GM12873 (cell line): ENCODE measurements at regions not wholly inside any gene's neighbourhood (a gene's known extent, or its start where the extent isn't known, plus 50 kb on each side); places are given as distances from the start of the nearest gene placed in this dataset.

Source experiments
- TF ChIP-seq, protein P1 (sequence below): IDR thresholded peaks from 2 replicates; pipeline ENCODE4 v1.5.1; 2012; ENCODE audit warnings: low read depth, mild to moderate bottlenecking, moderate library complexity, low read length, control low read depth; ENCODE audit not compliant: insufficient read depth; ENCODE audit errors: missing control alignments

DNA sequence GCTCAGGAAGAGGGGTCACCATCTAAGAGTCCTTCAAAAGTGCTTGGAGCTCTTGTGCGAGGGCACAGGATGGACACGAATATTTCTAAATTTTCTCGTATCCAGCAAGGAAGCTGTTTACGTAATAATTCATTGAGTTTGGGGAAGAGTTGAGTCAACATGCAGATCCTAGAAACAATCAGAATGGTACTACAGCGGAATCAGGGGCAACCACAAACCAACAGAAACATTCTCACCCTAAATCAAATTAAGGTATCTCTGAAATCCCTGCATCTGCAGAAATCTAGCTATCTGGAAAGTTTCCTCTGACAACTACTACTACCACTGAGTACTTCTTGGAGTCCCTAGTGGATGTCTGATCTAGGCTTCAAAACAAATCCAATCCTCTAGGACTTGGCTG is 352.4 kb downstream of the LTN1 start:
- TF ChIP-seq, protein P1, sequence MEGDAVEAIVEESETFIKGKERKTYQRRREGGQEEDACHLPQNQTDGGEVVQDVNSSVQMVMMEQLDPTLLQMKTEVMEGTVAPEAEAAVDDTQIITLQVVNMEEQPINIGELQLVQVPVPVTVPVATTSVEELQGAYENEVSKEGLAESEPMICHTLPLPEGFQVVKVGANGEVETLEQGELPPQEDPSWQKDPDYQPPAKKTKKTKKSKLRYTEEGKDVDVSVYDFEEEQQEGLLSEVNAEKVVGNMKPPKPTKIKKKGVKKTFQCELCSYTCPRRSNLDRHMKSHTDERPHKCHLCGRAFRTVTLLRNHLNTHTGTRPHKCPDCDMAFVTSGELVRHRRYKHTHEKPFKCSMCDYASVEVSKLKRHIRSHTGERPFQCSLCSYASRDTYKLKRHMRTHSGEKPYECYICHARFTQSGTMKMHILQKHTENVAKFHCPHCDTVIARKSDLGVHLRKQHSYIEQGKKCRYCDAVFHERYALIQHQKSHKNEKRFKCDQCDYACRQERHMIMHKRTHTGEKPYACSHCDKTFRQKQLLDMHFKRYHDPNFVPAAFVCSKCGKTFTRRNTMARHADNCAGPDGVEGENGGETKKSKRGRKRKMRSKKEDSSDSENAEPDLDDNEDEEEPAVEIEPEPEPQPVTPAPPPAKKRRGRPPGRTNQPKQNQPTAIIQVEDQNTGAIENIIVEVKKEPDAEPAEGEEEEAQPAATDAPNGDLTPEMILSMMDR, result no peak

DNA sequence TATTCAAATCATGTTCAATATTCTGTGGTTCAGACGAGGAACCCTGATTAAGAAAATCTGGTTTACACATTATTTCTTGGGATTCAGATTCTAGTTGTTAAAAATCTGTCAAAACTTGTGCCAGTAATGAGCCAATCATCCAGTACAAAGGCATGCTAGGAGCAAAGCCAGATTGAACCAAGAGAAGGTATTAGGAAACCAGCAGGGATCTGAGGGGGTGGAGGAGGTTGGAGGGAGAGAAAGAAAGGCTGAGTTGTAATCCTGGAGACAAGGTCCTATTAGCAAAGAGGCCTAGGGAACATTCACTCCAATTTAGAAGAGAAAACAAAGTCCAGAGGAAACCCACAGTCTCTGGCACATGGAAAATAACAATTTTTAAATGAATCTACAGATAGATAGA is 352.9 kb downstream of the LTN1 start:
- TF ChIP-seq, protein P1, result no peak

DNA sequence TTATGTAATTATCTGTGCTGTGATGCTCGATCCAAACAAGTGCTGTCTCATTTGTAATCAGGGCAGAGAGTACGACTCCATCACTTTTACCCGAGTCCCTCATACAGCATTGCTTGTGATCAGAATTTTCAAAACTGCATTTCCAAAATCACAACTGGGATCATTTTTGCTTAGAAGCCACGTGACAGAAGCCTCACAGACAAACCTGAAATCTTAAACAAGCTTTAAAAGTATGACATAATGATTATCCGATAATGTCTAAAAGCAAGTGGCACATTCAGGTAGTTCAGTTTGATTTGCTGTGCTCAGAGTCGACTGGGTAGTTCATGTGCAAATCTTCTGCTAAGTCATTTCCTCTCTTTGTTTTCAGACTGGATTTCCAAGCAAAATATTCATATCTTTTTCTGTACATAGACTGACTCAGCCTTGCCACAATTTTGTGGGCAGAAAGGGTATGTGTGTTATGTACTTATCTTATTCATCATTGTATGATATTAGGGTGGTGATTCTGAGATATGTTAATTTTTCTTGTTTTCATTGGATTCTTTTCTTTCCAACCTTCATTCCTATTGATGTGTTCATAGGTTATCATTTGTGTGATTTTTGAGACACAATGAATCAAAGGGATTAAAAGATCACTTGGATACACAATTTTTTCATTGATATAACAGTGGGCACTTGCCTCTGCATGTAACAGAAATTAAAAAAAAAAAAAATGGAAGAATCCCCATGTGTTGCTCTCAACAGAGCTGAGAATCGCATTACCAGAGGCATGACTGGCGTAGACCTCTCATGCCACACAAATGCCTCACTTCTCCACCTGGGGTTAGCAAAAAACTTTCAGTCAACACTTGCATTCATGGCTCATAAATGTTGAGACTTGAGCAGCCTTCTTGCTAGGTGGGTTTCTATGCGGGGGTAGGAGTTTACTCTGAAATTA is 355.7 kb downstream of the LTN1 start:
- TF ChIP-seq, protein P1, result no peak

DNA sequence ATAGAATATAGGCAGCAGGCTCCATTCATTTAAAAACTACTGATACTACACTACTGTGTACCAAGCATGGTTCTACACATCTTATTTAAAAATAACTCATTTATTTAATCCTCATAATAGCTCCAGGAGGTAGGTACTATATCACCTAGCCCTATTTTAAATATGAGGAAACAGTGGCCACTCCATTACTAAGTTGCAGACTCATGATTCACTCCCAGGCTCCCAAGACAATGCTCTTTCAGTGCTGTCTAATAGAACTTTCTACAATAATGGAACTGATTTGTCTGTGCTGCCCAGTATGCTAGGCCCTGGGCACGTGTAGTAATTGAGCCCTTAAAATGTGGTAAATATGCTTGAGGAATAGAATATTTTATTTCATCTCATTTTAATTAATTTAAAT is 357.1 kb downstream of the LTN1 start:
- TF ChIP-seq, protein P1, result no peak

DNA sequence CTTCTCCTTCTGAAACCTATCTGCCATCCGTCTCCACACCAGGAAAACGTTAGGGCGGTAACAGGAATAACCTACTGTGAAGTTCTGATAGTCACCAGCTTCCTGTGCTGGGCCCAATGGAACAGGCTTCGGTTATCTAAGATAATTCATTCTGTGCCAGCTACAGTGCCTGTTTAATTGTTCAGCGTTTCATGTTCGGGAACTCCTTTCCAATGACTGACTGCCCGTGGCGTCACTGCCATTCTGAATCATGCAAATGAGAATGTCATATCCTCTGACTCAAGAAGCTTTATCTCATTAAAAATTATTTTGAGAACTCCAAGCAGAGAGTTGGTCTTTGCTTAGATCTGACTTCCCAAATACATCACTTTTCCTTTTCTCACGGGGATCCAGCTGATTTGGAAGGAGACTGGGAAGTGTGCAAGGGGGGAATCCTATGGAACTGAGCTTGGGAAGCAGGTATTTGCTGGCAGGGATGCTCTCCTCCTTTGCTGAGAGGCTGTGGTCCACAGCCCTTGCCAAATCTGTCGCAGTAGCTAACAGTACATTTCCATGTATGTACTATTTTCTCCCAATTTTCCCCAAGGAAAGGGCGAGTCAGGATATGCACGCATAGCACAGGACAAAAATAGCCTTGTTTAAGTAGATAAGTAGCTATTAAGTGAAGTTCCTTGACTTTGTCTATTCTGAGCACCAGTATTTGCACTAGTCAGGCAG is 358.7 kb downstream of the LTN1 start:
- TF ChIP-seq, protein P1, result no peak

DNA sequence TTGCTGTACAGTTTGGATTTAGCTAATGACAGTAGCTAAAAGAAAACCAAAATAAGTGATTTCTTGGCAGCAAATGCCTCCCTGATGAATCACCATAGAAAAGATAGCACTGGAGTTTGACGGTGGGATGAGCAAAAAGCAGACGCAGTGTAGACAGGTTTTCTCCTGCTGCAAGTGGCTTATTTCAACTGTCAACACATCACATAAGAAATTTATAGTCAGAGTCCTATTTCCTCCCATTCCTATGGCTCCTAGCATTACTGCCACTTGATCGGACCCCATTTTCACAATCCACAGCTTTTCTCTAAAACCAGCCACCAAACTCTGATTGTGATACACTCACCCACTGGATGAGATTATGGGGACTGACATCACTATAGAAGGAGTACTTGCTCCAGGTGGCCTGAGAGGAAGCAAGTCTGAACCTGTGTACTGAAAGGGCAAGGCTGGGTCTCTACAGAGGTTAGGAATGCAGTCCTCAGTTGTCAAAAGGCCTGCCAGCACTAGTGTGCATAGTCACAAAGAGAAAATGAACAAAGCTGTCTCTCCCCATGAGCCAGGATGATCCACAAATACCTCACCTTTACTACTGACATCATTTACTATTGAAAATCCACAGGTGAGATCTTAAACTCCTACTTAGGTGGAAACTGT is 359.8 kb downstream of the LTN1 start:
- TF ChIP-seq, protein P1, result no peak

DNA sequence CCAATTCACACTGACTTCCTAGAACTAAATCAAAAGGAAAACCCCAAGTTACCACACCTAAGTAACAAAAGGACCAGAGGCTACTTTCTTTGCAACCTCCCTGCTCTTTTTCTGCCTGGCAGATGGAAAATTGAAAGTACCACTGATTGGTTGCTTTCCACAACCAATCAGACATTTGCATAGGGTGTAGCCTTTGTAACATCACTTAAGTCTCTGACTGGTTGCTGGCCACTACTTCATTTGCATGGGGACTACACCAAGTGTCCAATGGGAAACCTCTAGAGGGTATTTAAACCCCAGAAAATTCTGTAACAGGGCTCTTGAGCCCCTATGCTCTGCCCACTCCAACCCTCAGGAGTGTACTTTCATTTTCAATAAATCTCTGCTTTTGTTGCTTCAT is 365.0 kb downstream of the LTN1 start:
- TF ChIP-seq, protein P1, result no peak
